Fibroblast of lung (primary cell): ENCODE measurements at regions not wholly inside any gene's neighbourhood (a gene's known extent, or its start where the extent isn't known, plus 50 kb on each side); places are given as distances from the start of the nearest gene placed in this dataset.

ENCODE experiments used
- CTCF ChIP-seq, 2 donors: IDR thresholded peaks in 1 of 2; conservative IDR thresholded peaks in 1 of 2; 1 replicate in 1 of 2; 2 replicates in 1 of 2; pipeline ENCODE4 v1.5.1; 2011 to 2012; ENCODE audit warnings: low read length in 2 of 2, control low read depth in 1 of 2, inconsistent platforms in 1 of 2, low read depth in 1 of 2, mild to moderate bottlenecking in 1 of 2
- EZH2 ChIP-seq: IDR thresholded peaks from 2 replicates; pipeline ENCODE4 v1.5.1; 2012; ENCODE audit warnings: low read length, control low read depth, mild to moderate bottlenecking; ENCODE audit errors: missing control alignments

- TF ChIP-seq CTCF (conservative IDR thresholded peaks at IDR 0.05 in 1 of 2, IDR thresholded peaks at IDR 0.05 in 1 of 2; ENCODE audit: low read depth in 1 of 2, low read length in 2 of 2) (no peak), EZH2 (no peak)
Measured at GRCh38 chr1:238474263-238474662, 583.5 kb upstream of the ZP4 start.
